ENCODE measurements at regions not wholly inside any gene's neighbourhood (a gene's known extent, or its start where the extent isn't known, plus 50 kb on each side); places are given as distances from the start of the nearest gene placed in this dataset.

DNA sequence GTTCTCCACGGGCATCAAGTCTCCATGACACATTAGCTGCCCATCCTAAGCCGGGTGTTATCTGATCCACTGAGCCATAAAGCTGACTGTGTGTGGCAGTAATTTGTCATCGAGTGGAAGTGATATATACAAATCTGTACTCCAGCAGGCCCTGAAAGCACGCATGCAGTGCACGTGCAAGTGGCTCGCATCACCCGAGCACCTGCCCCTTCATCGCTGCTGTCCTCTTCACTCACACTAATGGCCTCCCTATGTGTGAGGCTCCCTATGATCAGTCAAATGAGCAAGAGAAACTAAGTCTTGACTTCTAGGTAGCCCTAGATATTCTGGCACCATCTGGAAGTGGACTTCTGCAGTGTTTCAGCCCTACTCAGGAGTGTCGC, 248.6 kb downstream of the MATN1 start:
- TF ChIP-seq FOXA1 (IDR thresholded peaks at IDR 0.05): no peak
- TF ChIP-seq SP1 (IDR thresholded peaks at IDR 0.05): no peak
- TF ChIP-seq SUZ12 (IDR thresholded peaks at IDR 0.05): no peak
- no peak for TF ChIP-seq BHLHE40 (IDR thresholded peaks at IDR 0.05; ENCODE audit: borderline replicate concordance)
- no peak for TF ChIP-seq TARDBP (IDR thresholded peaks at IDR 0.05)
- TF ChIP-seq ELF4 (IDR thresholded peaks at IDR 0.05): no peak
- no peak for TF ChIP-seq FOXM1 (IDR thresholded peaks at IDR 0.05; ENCODE audit: borderline replicate concordance)
- TF ChIP-seq ARNT (IDR thresholded peaks at IDR 0.05): no peak
- no peak for TF ChIP-seq ZNF384 (IDR thresholded peaks at IDR 0.05)
- TF ChIP-seq FOXK2 (IDR thresholded peaks at IDR 0.05): no peak
- no peak for TF ChIP-seq HDGF (IDR thresholded peaks at IDR 0.05; ENCODE audit: borderline replicate concordance)
- no peak for TF ChIP-seq CTBP1 (IDR thresholded peaks at IDR 0.05; ENCODE audit: borderline replicate concordance)
- TF ChIP-seq LEF1 (IDR thresholded peaks at IDR 0.05; ENCODE audit: borderline replicate concordance): no peak
- TF ChIP-seq, protein P1, sequence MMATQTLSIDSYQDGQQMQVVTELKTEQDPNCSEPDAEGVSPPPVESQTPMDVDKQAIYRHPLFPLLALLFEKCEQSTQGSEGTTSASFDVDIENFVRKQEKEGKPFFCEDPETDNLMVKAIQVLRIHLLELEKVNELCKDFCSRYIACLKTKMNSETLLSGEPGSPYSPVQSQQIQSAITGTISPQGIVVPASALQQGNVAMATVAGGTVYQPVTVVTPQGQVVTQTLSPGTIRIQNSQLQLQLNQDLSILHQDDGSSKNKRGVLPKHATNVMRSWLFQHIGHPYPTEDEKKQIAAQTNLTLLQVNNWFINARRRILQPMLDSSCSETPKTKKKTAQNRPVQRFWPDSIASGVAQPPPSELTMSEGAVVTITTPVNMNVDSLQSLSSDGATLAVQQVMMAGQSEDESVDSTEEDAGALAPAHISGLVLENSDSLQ (IDR thresholded peaks at IDR 0.05): no peak
